H1 (cell line): ENCODE measurements at regions not wholly inside any gene's neighbourhood (a gene's known extent, or its start where the extent isn't known, plus 50 kb on each side); places are given as distances from the start of the nearest gene placed in this dataset.
"Not testable (repeated sequence)": the region's sequence is repeated elsewhere in the genome, so short reads cannot be mapped to it uniquely, and the experiment has no call there.

Experiments
- BACH1 ChIP-seq: IDR thresholded peaks from 2 replicates; pipeline ENCODE4 v1.6.1; 2012; ENCODE audit warnings: low read length, improper control_type of control experiment
- CEBPB ChIP-seq: IDR thresholded peaks from 2 replicates; pipeline ENCODE4 v1.6.1; 2012; ENCODE audit warnings: low read depth, low read length
- POLR2A ChIP-seq, 2 experiments: IDR thresholded peaks; 1 replicate in 1 of 2; 2 replicates in 1 of 2; pipeline ENCODE4 v1.6.1; 2011; ENCODE audit warnings: low read depth in 2 of 2, low read length in 2 of 2, mild to moderate bottlenecking in 2 of 2; ENCODE audit errors: control extremely low read depth in 1 of 2
- RXRA ChIP-seq: IDR thresholded peaks from 2 replicates; pipeline ENCODE4 v1.6.1; 2011; ENCODE audit warnings: low read depth, mild to moderate bottlenecking, low read length, moderate library complexity; ENCODE audit not compliant: insufficient read depth
- SP2 ChIP-seq: IDR thresholded peaks from 2 replicates; pipeline ENCODE4 v1.6.1; 2012; ENCODE audit warnings: mild to moderate bottlenecking, low read length, inconsistent platforms
- SUZ12 ChIP-seq: fragments of 200-600 bp; sonication (generic); IDR thresholded peaks from 2 replicates; pipeline ENCODE4 v1.6.1; 2012; ENCODE audit warnings: mild to moderate bottlenecking, inconsistent platforms, low read length, moderate library complexity, mixed read lengths
- TBP ChIP-seq: IDR thresholded peaks from 2 replicates; pipeline ENCODE4 v1.6.1; 2011; ENCODE audit warnings: low read depth, low read length, improper control_type of control experiment
- TEAD4 ChIP-seq: IDR thresholded peaks from 2 replicates; pipeline ENCODE4 v1.6.1; 2012; ENCODE audit warnings: low read depth, low read length, inconsistent platforms, mixed read lengths
- TF ChIP-seq, protein P1 (sequence below), 3 experiments: IDR thresholded peaks; 1 replicate in 2 of 3; 2 replicates in 1 of 3; pipeline versions ENCODE4 v1.5.1 to v1.6.1; 2011; ENCODE audit warnings: low read length in 3 of 3, mild to moderate bottlenecking in 3 of 3, inconsistent platforms in 2 of 3, low read depth in 1 of 3, moderate library complexity in 1 of 3; ENCODE audit not compliant: insufficient read depth in 1 of 3; ENCODE audit errors: control extremely low read depth in 1 of 3

GRCh38 chr2:87327648-87328371 lies 306.2 kb upstream of the PLGLB1 start:
- TF ChIP-seq TBP; CEBPB; TEAD4; SUZ12; SP2; BACH1; RXRA; POLR2A (IDR thresholded peaks at IDR 0.05; ENCODE audit: control extremely low read depth in 1 of 2, low read depth in 2 of 2, low read length in 2 of 2): not testable (repeated sequence)
- TF ChIP-seq, protein P1, sequence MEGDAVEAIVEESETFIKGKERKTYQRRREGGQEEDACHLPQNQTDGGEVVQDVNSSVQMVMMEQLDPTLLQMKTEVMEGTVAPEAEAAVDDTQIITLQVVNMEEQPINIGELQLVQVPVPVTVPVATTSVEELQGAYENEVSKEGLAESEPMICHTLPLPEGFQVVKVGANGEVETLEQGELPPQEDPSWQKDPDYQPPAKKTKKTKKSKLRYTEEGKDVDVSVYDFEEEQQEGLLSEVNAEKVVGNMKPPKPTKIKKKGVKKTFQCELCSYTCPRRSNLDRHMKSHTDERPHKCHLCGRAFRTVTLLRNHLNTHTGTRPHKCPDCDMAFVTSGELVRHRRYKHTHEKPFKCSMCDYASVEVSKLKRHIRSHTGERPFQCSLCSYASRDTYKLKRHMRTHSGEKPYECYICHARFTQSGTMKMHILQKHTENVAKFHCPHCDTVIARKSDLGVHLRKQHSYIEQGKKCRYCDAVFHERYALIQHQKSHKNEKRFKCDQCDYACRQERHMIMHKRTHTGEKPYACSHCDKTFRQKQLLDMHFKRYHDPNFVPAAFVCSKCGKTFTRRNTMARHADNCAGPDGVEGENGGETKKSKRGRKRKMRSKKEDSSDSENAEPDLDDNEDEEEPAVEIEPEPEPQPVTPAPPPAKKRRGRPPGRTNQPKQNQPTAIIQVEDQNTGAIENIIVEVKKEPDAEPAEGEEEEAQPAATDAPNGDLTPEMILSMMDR (IDR thresholded peaks at IDR 0.05; ENCODE audit: control extremely low read depth in 1 of 3, insufficient read depth in 1 of 3, low read depth in 1 of 3, low read length in 3 of 3): not testable (repeated sequence)
